ENCODE measurements at regions not wholly inside any gene's neighbourhood (a gene's known extent, or its start where the extent isn't known, plus 50 kb on each side); places are given as distances from the start of the nearest gene placed in this dataset.
"Not testable (repeated sequence)": the region's sequence is repeated elsewhere in the genome, so short reads cannot be mapped to it uniquely, and the experiment has no call there.

DNA sequence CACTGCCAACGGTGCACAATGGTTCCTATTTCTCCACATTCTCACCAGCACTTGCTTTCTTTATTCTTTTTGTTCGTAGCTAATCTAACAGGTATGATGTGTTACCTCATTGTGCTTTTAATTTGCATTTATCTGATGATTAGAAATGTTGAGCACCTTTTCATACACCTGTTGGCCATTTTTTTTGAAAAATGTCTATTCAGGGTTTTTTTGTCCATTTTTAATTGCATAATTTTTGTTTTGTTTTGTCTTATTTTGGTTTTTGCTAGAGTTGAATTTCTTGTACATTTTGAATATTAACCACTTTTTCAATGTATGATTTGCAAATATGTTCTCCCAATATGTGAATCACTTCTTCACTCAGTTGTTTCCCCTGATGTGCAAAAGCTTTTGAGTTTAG, 150.6 kb downstream of the TENT5A start:
- no peak for DNase-seq (ENCODE audit: low read depth in 2 of 2)
- TF ChIP-seq, protein P1, sequence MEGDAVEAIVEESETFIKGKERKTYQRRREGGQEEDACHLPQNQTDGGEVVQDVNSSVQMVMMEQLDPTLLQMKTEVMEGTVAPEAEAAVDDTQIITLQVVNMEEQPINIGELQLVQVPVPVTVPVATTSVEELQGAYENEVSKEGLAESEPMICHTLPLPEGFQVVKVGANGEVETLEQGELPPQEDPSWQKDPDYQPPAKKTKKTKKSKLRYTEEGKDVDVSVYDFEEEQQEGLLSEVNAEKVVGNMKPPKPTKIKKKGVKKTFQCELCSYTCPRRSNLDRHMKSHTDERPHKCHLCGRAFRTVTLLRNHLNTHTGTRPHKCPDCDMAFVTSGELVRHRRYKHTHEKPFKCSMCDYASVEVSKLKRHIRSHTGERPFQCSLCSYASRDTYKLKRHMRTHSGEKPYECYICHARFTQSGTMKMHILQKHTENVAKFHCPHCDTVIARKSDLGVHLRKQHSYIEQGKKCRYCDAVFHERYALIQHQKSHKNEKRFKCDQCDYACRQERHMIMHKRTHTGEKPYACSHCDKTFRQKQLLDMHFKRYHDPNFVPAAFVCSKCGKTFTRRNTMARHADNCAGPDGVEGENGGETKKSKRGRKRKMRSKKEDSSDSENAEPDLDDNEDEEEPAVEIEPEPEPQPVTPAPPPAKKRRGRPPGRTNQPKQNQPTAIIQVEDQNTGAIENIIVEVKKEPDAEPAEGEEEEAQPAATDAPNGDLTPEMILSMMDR (IDR thresholded peaks at IDR 0.05; ENCODE audit: low read depth, low read length): no peak
- no peak overlapping the region for H3K4me3 ChIP-seq (replicated peaks in 1 of 2; ENCODE audit: low read depth in 2 of 2, low read length in 2 of 2)

DNA sequence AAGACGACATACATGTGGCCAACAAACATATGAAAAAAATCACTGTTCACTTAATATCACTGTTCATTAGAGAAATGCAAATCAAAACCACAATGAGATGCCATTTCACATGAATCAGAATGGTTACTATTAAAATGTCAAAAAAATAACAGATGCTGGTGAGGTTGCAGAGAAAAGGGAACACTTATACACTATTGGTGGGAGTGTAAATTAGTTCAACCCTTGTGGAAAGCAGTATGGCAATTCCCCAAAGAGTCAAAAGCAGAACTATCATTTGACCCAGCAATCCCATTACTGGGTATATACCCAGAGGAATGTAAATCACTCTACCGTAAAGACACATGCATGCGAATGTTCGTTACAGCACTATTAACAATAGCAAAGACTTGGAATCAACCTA, 152.0 kb downstream of the TENT5A start:
- DNase-seq (ENCODE audit: low read depth in 2 of 2); H3K4me3 ChIP-seq (replicated peaks in 1 of 2; ENCODE audit: low read depth in 2 of 2, low read length in 2 of 2): not testable (repeated sequence)

DNA sequence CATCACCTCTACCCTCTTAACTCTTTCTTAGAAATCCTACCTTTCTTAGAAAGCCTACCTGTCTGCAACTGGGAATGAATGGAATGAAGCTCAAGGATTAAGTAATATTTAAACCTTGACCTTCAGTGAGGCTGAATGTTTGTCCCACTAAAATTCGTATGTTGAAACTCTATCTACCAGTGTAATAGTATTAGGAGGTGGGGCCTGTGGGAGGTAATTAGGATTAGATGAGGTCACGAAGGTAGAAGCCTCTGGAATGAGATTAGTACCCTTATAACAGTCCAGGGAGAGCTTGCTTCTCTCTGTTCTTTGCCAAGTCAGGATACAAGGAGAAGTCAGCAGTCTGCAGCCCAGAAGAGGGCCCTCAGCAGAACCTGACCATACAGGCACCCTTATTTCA, 158.0 kb downstream of the TENT5A start:
- DNase-seq (ENCODE audit: low read depth in 2 of 2): no peak
- TF ChIP-seq, protein P1 (IDR thresholded peaks at IDR 0.05; ENCODE audit: low read depth, low read length): no peak
- H3K4me3 ChIP-seq (replicated peaks in 1 of 2; ENCODE audit: low read depth in 2 of 2, low read length in 2 of 2): no peak overlapping the region

DNA sequence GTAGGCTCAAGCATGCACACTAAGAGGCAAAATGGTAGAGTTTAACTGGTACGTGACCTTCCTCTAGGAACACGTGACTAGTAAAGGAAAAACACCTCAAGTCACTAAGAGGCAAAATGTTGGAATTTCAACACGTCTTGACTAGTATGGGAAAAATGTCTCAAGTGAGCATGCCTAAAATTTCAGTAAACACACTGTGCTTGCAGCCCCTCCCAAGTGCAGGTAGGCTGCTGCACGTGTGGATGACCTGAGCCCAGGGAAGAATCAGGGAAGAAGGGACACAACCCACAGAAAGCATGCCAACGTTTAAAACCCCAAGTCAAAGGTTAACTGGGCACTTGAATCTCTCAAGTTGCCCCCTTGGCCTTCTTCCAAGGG, 162.2 kb downstream of the TENT5A start:
- H3K4me3 ChIP-seq (replicated peaks in 1 of 2; ENCODE audit: low read depth in 2 of 2, low read length in 2 of 2): no peak overlapping the region
- no peak for DNase-seq (ENCODE audit: low read depth in 2 of 2)
- TF ChIP-seq, protein P1 (IDR thresholded peaks at IDR 0.05; ENCODE audit: low read depth, low read length): no peak

DNA sequence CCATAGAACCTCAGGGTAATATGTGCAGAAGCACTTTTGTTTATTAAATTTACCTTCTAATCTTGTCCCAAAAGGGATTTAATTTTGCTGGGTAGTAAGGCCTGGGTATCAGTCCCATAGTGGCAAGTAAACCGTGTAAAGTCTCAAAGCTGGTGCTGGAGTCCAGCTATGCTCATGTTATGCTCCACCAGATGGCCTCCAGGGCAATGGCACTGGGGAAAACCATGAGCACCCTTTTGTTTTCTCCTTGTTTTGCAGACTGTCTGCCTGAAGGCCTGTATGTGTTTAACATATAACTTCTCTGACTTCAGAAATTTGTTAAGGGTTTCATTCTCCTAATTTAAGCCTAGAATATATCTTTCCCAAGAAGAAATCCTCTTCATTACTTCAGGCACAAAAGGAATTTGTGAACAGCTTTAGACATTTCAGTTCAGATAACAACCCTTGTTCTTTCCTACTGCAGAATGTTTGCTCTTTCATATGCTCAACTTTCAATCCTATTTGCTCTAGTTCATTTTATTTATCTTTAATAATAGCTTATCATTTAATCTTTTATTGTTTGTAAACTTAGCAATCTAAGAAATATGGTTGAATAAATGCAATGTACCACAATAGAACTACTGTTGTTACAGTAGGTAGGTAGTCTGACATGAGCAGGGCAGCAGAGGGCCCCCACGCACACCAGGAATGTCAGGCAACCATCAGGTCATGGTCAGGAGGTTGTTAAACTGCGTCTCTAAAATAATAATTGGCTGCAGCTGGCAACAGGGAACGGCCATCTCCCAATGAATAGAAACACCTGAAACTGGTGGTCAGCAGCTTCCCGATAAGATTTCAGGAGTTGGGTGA, 162.8 kb downstream of the TENT5A start:
- TF ChIP-seq, protein P1 (IDR thresholded peaks at IDR 0.05; ENCODE audit: low read depth, low read length): no peak
- DNase-seq (ENCODE audit: low read depth in 2 of 2): peak in 1 of 2 donors; percentile 13
- no peak overlapping the region for H3K4me3 ChIP-seq (replicated peaks in 1 of 2; ENCODE audit: low read depth in 2 of 2, low read length in 2 of 2)

DNA sequence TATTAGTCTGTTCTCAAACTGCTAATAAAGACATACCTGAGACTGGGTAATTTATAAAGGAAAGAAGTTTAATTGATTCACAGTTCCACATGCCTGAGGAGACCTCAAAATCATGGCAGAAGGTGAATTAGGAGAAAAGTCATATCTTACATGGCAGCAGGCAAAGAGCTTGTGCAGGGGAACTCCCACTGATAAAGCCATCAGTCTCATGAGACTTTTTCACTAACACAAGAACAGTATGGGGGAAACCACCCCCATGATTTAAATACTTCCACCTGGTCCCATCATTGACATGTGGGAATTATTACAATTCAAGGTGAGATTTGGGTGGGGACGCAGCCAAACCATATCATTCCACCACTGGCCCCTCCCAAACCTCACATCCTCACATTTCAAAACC, 166.8 kb downstream of the TENT5A start:
- not testable (repeated sequence) for H3K4me3 ChIP-seq (replicated peaks in 1 of 2; ENCODE audit: low read depth in 2 of 2, low read length in 2 of 2)

DNA sequence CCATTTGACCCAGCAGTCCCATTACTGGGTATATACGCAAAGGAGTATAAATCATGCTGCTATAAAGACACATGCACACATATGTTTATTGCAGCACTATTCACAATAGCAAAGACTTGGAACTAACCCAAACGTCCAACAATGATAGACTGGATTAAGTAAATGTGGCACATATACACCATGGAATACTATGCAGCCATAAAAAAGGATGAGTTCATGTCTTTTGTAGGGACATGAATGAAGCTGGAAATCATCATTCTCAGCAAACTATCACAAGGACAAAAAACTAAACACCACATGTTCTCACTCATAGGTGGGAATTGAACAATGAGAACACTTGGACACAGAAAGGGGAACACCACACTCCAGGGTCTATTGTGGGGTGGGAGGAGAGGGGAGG, 168.3 kb downstream of the TENT5A start:
- DNase-seq (ENCODE audit: low read depth in 2 of 2); H3K4me3 ChIP-seq (replicated peaks in 1 of 2; ENCODE audit: low read depth in 2 of 2, low read length in 2 of 2): not testable (repeated sequence)

More for the DNA sequence above, 166.8 kb downstream of the TENT5A start:
- not testable (repeated sequence) for DNase-seq (ENCODE audit: low read depth in 2 of 2)

DNA sequence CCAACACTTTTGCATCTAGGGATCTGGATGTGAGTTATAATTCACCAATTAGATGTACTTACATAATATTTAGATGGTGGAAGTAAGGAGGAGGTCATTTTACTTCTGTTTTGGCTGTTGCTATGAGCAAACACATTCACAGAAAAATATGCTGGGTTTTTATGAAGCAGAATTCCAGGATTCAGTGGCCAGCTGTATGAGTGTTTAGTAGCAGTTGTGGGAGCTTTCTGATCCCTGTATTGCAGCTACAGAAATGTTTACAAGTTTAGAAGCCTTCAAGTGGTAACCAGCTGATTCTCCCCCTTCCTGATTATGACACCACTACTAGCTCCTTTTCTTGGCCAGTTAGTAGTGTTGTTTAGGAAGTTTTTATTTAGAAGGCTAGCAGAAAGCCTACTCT, 177.0 kb downstream of the TENT5A start:
- H3K4me3 ChIP-seq (replicated peaks in 1 of 2; ENCODE audit: low read depth in 2 of 2, low read length in 2 of 2): no peak overlapping the region
- TF ChIP-seq, protein P1 (IDR thresholded peaks at IDR 0.05; ENCODE audit: low read depth, low read length): no peak
- DNase-seq (ENCODE audit: low read depth in 2 of 2): no peak

Data from cardiac fibroblast (primary cell).